Endothelial cell of umbilical vein (primary cell): ENCODE measurements at regions not wholly inside any gene's neighbourhood (a gene's known extent, or its start where the extent isn't known, plus 50 kb on each side); places are given as distances from the start of the nearest gene placed in this dataset.

Experiments used
- BruUV-seq: library from RNA; stranded (reverse); fragments of 400-500 nt; replicated peaks from 2 replicates; lab custom pipeline; 2021; lab: Mats Ljungman, UMichigan
- CTCF ChIA-PET: fragments of 300-600, 350-600 bp; sonication (Branson Sonifier 250); formaldehyde crosslinking; loops from one replicate; lab custom pipeline; 2021; ENCODE audit warnings: antibody characterized with exemption, inconsistent platforms; lab: Charles Lee
- POLR2A ChIA-PET: fragments of 300-600, 350-600 bp; sonication (Branson Sonifier 250); formaldehyde crosslinking; loops from one replicate; lab custom pipeline; 2021; ENCODE audit warnings: antibody characterized with exemption, inconsistent platforms; lab: Charles Lee
- DNase-seq: peaks from one replicate; pipeline ENCODE4 v3.0.0-alpha.2; 2011; ENCODE audit warnings: low read depth, low spot score
- FAIRE-seq: peaks from 2 replicates; lab custom pipeline; 2011; peaks lifted over from hg19 to GRCh38; lab: Jason Lieb, UNC
- H2AFZ ChIP-seq: 2 replicates; pipeline ENCODE4 v1.6.0; 2012; ENCODE audit warnings: low read depth, low read length, control low read depth, inconsistent platforms
- H3K27ac ChIP-seq: 2 replicates; pipeline ENCODE4 v1.5.1; 2011; ENCODE audit warnings: low read depth, mild to moderate bottlenecking, control low read depth, low read length, moderate library complexity; ENCODE audit not compliant: insufficient read depth
- H3K27me3 ChIP-seq, 2 experiments: 2 replicates each; pipeline versions ENCODE4 v1.6.0 to v1.6.1; 2011; ENCODE audit warnings: low read length in 2 of 2, mixed read lengths in 1 of 2; ENCODE audit not compliant: control insufficient read depth in 2 of 2, insufficient read depth in 2 of 2
- H3K36me3 ChIP-seq, 2 experiments: 2 replicates in 1 of 2; 3 replicates in 1 of 2; pipeline ENCODE4 v1.5.1; 2011; ENCODE audit warnings: low read length in 2 of 2, mild to moderate bottlenecking in 1 of 2, moderate library complexity in 1 of 2; ENCODE audit not compliant: control insufficient read depth in 2 of 2, insufficient read depth in 2 of 2; ENCODE audit errors: extremely low read depth in 1 of 2
- H3K4me1 ChIP-seq: 3 replicates; pipeline ENCODE4 v1.5.1; 2011; ENCODE audit warnings: mild to moderate bottlenecking, low read length; ENCODE audit not compliant: control insufficient read depth, insufficient read depth; ENCODE audit errors: extremely low read depth
- H3K4me2 ChIP-seq: 2 replicates; pipeline ENCODE4 v1.6.1; 2011; ENCODE audit warnings: low read length, control low read depth, mixed read lengths; ENCODE audit not compliant: insufficient read depth
- H3K4me3 ChIP-seq, 3 experiments: fragments of 200-600 bp in 1 of 3; sonication (generic), shearing (Covaris generic) in 1 of 3; replicated peaks in 1 of 3; 2 replicates each; pipeline ENCODE4 v1.5.1; 2011 to 2016; ENCODE audit warnings: control low read depth in 3 of 3, low read length in 3 of 3, mild to moderate bottlenecking in 2 of 3, inconsistent platforms in 1 of 3, low read depth in 1 of 3, moderate library complexity in 1 of 3; ENCODE audit not compliant: insufficient read depth in 1 of 3
- H3K79me2 ChIP-seq: 2 replicates; pipeline ENCODE4 v1.6.0; 2012; ENCODE audit warnings: low read length, inconsistent platforms; ENCODE audit not compliant: control insufficient read depth, insufficient read depth
- H3K9ac ChIP-seq: replicated peaks from 2 replicates; pipeline ENCODE3; 2011; ENCODE audit warnings: low read length, control low read depth; ENCODE audit not compliant: insufficient read depth; ENCODE audit errors: extremely low read depth
- H3K9me1 ChIP-seq: replicated peaks from 3 replicates; pipeline ENCODE4 v1.6.0; 2011; ENCODE audit warnings: mild to moderate bottlenecking, low read length; ENCODE audit not compliant: control insufficient read depth, insufficient read depth; ENCODE audit errors: extremely low read depth
- H3K9me3 ChIP-seq: replicated peaks from 2 replicates; pipeline ENCODE4 v1.5.1; 2012; ENCODE audit warnings: low read length, inconsistent platforms; ENCODE audit not compliant: control insufficient read depth, insufficient read depth
- H4K20me1 ChIP-seq: replicated peaks from 2 replicates; pipeline ENCODE3; 2011; ENCODE audit warnings: mild to moderate bottlenecking, low read length; ENCODE audit not compliant: control insufficient read depth, insufficient read depth; ENCODE audit errors: extremely low read depth
- EZH2 ChIP-seq: IDR thresholded peaks from 2 replicates; pipeline ENCODE4 v1.6.1; 2012; ENCODE audit warnings: borderline replicate concordance, low read depth, mild to moderate bottlenecking, moderate library complexity, low read length, inconsistent platforms; ENCODE audit not compliant: severe bottlenecking
- FOS ChIP-seq: IDR thresholded peaks from 2 replicates; pipeline ENCODE4 v1.6.1; 2011; ENCODE audit warnings: mild to moderate bottlenecking, low read length, moderate library complexity, borderline replicate concordance; ENCODE audit not compliant: insufficient read depth
- GATA2 ChIP-seq: IDR thresholded peaks from 2 replicates; pipeline ENCODE4 v1.7.0; 2011; ENCODE audit warnings: low read depth, mild to moderate bottlenecking, moderate library complexity, mixed read lengths, low read length; ENCODE audit not compliant: insufficient read length, insufficient read depth
- JUN ChIP-seq: IDR thresholded peaks from 2 replicates; pipeline ENCODE4 v1.6.1; 2011; ENCODE audit warnings: borderline replicate concordance, low read depth; ENCODE audit not compliant: insufficient read length, insufficient read depth
- MYC ChIP-seq: IDR thresholded peaks from one replicate; pipeline ENCODE4 v1.6.1; 2011; ENCODE audit warnings: mild to moderate bottlenecking, low read depth, low read length
- POLR2A ChIP-seq: IDR thresholded peaks from 2 replicates; pipeline ENCODE4 v1.6.1; 2012; ENCODE audit warnings: low read depth, mild to moderate bottlenecking, control low read depth, low read length
- POLR2AphosphoS5 ChIP-seq: IDR thresholded peaks from 2 replicates; pipeline ENCODE4 v1.6.1; 2012; ENCODE audit warnings: low read depth, mild to moderate bottlenecking, control low read depth, low read length, moderate library complexity; ENCODE audit not compliant: insufficient read depth
- dilution Hi-C: fragments of 300-500 bp; cut with MboI; formaldehyde crosslinking; loops from one replicate; pipeline ENCODE4 v1.15.0; 2019; ENCODE audit warnings: low sequenced_read_pairs; ENCODE audit not compliant: extremely low pct_ligation_motif_present
- intact Hi-C: fragments of 100-400 bp; cut with micrococcal nuclease; formaldehyde crosslinking; loops from one replicate; pipeline ENCODE4 v1.10.0; 2022
- TF ChIP-seq, protein P1 (sequence below): IDR thresholded peaks from 2 replicates; pipeline ENCODE4 v1.6.1; 2011; ENCODE audit not compliant: insufficient read depth, insufficient read length
- TF ChIP-seq, protein P2 (sequence below), 2 donors: IDR thresholded peaks; 1 replicate in 1 of 2; 2 replicates in 1 of 2; pipeline ENCODE4 v1.5.1; 2011; ENCODE audit warnings: low read length in 2 of 2, mild to moderate bottlenecking in 2 of 2, moderate library complexity in 2 of 2, control low read depth in 1 of 2, inconsistent platforms in 1 of 2, low read depth in 1 of 2; ENCODE audit not compliant: insufficient read depth in 1 of 2; ENCODE audit errors: extremely low read depth in 1 of 2

DNA sequence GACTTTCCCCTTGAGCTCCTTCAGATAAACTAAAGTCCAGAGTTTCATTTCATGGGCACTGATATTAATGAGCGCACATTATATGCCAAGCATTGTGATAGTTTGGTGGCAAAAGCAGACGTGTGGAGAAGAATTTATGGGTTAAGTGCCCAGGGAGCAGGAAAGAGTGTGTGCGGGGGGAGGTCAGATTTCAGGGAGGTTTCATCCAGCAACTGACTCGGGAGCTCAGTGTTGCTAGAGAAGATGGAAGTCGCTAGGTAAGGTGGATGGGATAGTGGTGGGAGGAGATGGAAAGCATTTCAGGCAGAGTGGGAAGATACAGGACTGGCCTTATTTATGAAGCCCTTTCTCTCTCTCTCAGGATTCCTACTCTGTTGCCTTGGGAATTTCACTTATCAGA is 223.0 kb downstream of the SNX10 start:
- TF ChIP-seq, protein P1, sequence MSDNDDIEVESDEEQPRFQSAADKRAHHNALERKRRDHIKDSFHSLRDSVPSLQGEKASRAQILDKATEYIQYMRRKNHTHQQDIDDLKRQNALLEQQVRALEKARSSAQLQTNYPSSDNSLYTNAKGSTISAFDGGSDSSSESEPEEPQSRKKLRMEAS, result no peak
- TF ChIP-seq GATA2 (no peak), FOS (no peak), POLR2AphosphoS5 (no peak), POLR2A (no peak), EZH2 (no peak), JUN (no peak), MYC (no peak)
- TF ChIP-seq, protein P2, sequence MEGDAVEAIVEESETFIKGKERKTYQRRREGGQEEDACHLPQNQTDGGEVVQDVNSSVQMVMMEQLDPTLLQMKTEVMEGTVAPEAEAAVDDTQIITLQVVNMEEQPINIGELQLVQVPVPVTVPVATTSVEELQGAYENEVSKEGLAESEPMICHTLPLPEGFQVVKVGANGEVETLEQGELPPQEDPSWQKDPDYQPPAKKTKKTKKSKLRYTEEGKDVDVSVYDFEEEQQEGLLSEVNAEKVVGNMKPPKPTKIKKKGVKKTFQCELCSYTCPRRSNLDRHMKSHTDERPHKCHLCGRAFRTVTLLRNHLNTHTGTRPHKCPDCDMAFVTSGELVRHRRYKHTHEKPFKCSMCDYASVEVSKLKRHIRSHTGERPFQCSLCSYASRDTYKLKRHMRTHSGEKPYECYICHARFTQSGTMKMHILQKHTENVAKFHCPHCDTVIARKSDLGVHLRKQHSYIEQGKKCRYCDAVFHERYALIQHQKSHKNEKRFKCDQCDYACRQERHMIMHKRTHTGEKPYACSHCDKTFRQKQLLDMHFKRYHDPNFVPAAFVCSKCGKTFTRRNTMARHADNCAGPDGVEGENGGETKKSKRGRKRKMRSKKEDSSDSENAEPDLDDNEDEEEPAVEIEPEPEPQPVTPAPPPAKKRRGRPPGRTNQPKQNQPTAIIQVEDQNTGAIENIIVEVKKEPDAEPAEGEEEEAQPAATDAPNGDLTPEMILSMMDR (IDR thresholded peaks at IDR 0.05; ENCODE audit: extremely low read depth in 1 of 2, insufficient read depth in 1 of 2, low read depth in 1 of 2, low read length in 2 of 2), result no peak
- intact Hi-C loops, result no loop called here
- POLR2A ChIA-PET, result no interaction called here

More for the DNA sequence above, 223.0 kb downstream of the SNX10 start:
- Histone ChIP-seq H3K27me3 (peaks cover 9 to 14% of the 10 kb centered on the region in 2 experiments), H3K4me3 (no peak overlapping the region), H3K79me2 (no peaks in the 10 kb centered on the region), H3K36me3 (no peaks in the 10 kb centered on the region), H3K27ac (no peak overlapping the region), H3K9ac (no peak overlapping the region), H3K4me1 (no peaks in the 10 kb centered on the region), H3K9me3 (no peaks in the 10 kb centered on the region), H3K4me2 (no peak overlapping the region), H2AFZ (no peak overlapping the region), H4K20me1 (no peaks in the 10 kb centered on the region), H3K9me1 (no peaks in the 10 kb centered on the region)
- no peak for FAIRE-seq
- dilution Hi-C loops, result no loop called here
- BruUV-seq, result no TSS peak
- DNase-seq, result no peak
- CTCF ChIA-PET, result interaction anchor here (1.1 to 2.2 kb wide), 3 partner anchors 138 to 436 kb away, joined by 3 to 5 read pairs (median 3); no protein-coding TSS in a partner anchor
